GM10266 (cell line): ENCODE measurements at regions not wholly inside any gene's neighbourhood (a gene's known extent, or its start where the extent isn't known, plus 50 kb on each side); places are given as distances from the start of the nearest gene placed in this dataset.

Experiments
- DNase-seq: peaks from one replicate; pipeline ENCODE4 v3.0.0; 2012; ENCODE audit errors: extremely low spot score
- TF ChIP-seq, protein P1 (sequence below): IDR thresholded peaks from 2 replicates; pipeline ENCODE4 v1.5.1; 2012; ENCODE audit warnings: mild to moderate bottlenecking, low read depth; ENCODE audit not compliant: control insufficient read depth, insufficient read depth; ENCODE audit errors: missing control alignments

DNA sequence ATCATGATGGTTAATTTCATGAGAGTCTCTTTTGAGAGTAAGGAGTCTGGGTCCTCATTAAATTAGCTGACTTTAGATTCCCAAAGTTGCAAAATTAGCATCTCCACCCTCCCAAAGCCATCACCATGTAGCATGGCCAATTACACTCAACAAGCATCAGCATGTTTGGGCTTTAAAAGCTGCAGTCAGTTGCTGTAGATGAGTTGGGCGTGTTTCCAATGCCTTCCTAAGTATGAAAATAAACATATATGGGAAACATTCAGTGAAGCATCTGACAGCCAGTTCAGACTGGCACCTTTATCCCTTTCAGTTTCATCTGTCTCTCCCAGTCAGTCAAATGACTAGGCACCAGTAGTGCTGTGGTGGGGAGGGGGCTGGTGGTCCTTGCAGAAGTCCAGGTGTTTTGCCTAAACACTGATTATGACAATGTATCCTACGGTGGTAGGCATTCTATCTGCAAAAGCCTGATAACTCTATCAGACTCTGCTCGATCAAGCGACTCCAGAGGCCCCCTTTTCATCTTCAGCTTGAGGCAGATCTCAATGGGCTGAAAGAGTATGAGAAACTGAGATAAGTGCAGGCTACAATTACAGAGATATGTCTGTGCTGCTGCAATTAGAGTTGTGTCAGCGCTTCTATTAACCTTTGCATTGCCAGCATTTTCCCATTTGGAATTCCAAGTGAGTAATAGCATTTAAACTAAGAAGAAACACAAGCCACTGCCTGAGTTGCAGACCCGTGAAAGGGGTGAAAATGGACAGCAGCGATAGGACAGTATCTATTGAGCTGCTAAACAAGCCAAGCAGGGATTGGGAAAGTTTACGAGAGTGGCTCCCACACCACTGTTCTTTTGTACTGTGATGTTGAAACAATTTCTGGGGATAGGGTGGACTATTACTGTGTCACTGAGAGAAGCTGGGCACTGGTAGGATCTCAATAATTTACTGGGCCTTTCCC, 67.3 kb upstream of the SPOPL start:
- TF ChIP-seq, protein P1, sequence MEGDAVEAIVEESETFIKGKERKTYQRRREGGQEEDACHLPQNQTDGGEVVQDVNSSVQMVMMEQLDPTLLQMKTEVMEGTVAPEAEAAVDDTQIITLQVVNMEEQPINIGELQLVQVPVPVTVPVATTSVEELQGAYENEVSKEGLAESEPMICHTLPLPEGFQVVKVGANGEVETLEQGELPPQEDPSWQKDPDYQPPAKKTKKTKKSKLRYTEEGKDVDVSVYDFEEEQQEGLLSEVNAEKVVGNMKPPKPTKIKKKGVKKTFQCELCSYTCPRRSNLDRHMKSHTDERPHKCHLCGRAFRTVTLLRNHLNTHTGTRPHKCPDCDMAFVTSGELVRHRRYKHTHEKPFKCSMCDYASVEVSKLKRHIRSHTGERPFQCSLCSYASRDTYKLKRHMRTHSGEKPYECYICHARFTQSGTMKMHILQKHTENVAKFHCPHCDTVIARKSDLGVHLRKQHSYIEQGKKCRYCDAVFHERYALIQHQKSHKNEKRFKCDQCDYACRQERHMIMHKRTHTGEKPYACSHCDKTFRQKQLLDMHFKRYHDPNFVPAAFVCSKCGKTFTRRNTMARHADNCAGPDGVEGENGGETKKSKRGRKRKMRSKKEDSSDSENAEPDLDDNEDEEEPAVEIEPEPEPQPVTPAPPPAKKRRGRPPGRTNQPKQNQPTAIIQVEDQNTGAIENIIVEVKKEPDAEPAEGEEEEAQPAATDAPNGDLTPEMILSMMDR: no peak
- DNase-seq: no peak

DNA sequence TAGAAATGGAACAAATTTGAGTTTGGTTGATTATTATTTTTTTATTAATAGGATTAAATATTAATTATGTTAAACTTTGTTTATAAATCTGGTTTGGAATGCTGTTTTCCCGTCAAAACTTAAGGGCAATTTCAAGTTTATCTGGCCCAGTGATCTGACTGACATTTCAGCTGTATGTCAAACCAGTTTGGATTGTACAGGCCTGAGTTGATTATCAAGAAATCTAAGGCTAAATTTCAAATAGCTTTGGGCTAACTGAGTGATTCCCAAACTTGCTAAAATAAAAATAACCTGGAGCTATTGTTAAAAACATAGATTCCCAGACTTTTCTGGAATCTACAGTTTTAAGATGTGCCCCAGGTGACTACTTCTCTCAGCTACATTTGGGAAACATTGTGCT, 65.9 kb upstream of the SPOPL start:
- TF ChIP-seq, protein P1: no peak
- DNase-seq: no peak

DNA sequence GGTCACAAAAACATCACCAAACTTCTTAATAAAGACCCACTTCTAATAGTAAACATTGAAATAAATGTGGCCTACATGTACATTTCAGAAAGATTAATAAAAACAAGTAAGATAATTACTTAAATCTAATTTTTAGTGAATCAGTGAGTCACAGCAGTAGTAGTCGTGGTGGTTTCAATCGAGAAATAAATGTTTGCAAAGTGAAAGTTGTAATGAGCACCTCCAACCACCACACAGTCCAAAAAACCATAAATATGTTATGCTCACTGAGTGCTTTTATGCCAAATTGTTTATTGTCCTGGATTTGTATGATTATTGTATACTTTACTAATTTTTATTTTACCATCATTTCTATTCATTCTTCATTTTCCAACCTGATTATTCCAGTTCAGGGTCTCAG, 61.8 kb upstream of the SPOPL start:
- TF ChIP-seq, protein P1: no peak
- DNase-seq: no peak

DNA sequence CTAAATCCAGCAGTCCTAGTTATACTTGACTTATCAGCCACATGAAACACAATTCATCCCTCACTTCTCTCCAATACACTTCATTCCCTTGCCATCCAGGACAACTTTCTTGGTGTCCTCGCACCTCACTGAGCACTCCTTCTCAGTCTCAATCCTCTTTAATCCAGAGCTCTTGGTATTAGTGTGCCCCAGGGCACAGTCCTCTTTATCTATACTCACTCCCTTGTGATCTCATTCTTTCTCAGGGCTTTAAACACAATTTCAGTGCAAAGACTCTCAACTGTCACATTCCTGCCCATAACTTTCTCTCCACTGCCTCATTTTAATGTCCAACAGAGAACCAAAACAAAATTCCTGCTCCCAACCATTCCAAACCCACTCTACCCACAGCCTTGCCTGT, 60.8 kb upstream of the SPOPL start:
- TF ChIP-seq, protein P1: no peak
- DNase-seq: no peak

DNA sequence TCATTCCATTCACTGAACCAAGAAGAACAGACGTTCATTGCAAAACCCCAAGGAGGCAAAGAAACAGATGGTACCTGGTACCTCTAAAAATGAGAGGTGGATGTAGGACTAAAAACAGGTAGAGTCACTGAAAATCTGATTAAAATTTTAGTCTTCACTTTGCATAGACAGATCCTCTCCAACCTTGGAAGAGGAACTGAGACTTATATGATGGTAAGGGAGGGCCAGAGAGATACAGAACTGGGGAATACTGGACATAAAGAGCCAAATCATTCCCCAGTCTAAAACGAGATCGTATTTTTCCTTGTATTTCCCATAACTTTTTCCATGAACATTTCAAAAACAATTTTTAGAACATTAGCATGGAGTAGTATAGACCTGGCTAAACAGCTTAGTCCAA, 59.7 kb upstream of the SPOPL start:
- DNase-seq: no peak

DNA sequence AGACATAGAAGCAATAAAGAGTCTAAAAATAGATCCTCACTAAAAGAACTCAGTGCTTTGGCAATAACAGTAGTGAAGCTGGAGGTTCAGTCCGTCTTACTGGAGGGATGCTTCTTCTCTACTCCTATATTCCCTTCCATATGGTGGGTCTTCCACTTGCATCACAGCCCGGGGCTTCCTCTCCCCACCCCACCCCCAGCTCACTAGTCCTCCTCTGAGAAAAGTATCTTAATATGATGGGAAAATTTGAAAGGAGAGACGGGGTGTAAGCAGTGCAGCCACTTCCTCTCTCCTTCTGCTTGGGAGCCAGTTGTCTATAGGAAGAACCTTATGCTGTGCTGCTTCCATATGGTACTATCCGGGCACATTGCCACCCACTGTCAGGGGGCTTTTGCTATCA, 57.2 kb upstream of the SPOPL start:
- TF ChIP-seq, protein P1: no peak
- no peak for DNase-seq

More for the DNA sequence above, 59.7 kb upstream of the SPOPL start:
- TF ChIP-seq, protein P1: no peak

GRCh38 chr2:138445227-138445626, 56.3 kb upstream of the SPOPL start:
- no peak for DNase-seq

More at GRCh38 chr2:138445227-138445626, 56.3 kb upstream of the SPOPL start:
- TF ChIP-seq, protein P1: no peak
